ENCODE measurements at regions not wholly inside any gene's neighbourhood (a gene's known extent, or its start where the extent isn't known, plus 50 kb on each side); places are given as distances from the start of the nearest gene placed in this dataset.

- no peak for DNase-seq
Observed at GRCh38 chr2:120886534-120887319, 151.1 kb downstream of the GLI2 start.

- no peak for DNase-seq
Observed at GRCh38 chr2:120887320-120887697, 151.6 kb downstream of the GLI2 start.

GRCh38 chr2:120887741-120888231 lies 152.1 kb downstream of the GLI2 start:
- no peak for DNase-seq

- no peak for DNase-seq
Observed at GRCh38 chr2:120888851-120889250, 153.2 kb downstream of the GLI2 start.

- no peak for DNase-seq
Observed at GRCh38 chr2:120889936-120890335, 154.3 kb downstream of the GLI2 start.

GRCh38 chr2:120890566-120891360 lies 155.1 kb downstream of the GLI2 start:
- DNase-seq, result no peak

GRCh38 chr2:120892271-120892966 lies 156.8 kb downstream of the GLI2 start:
- DNase-seq, result no peak

GRCh38 chr2:120892967-120893667 lies 157.4 kb downstream of the GLI2 start:
- DNase-seq, result no peak

- no peak for DNase-seq
Observed at GRCh38 chr2:120893811-120894584, 158.3 kb downstream of the GLI2 start.

GRCh38 chr2:120894966-120895365 lies 159.3 kb downstream of the GLI2 start:
- no peak for DNase-seq

- DNase-seq, result no peak
Observed at GRCh38 chr2:120896126-120896525, 160.5 kb downstream of the GLI2 start.

GRCh38 chr2:120896901-120897300 lies 161.2 kb downstream of the GLI2 start:
- DNase-seq, result no peak

- DNase-seq, result no peak
Observed at GRCh38 chr2:120897399-120897798, 161.7 kb downstream of the GLI2 start.

GRCh38 chr2:120898496-120898895 lies 162.8 kb downstream of the GLI2 start:
- no peak for DNase-seq

- no peak for DNase-seq
Observed at GRCh38 chr2:120898961-120899750, 163.5 kb downstream of the GLI2 start.

GRCh38 chr2:120899771-120900170 lies 164.1 kb downstream of the GLI2 start:
- DNase-seq, result no peak

GRCh38 chr2:120901201-120901600 lies 165.5 kb downstream of the GLI2 start:
- DNase-seq, result no peak

GRCh38 chr2:120902592-120902991 lies 166.9 kb downstream of the GLI2 start:
- no peak for DNase-seq

GRCh38 chr2:120904379-120904778 lies 168.7 kb downstream of the GLI2 start:
- DNase-seq, result no peak

- DNase-seq, result no peak
Observed at GRCh38 chr2:120904830-120905234, 169.2 kb downstream of the GLI2 start.

GRCh38 chr2:120905298-120905697 lies 169.6 kb downstream of the GLI2 start:
- DNase-seq, result no peak
